GM12878 (cell line): ENCODE measurements at regions not wholly inside any gene's neighbourhood (a gene's known extent, or its start where the extent isn't known, plus 50 kb on each side); places are given as distances from the start of the nearest gene placed in this dataset.

Source experiments
- ATAC-seq: fragments of 200-7000 bp; cut with Tn5 transposase; 3 replicates; pipeline ENCODE4 v1.9.1; 2020; ENCODE audit warnings: mild to moderate bottlenecking, moderate library complexity
- BruUV-seq: library from RNA; stranded (reverse); fragments of 400-500 nt; replicated peaks from 2 replicates; lab custom pipeline; 2021; lab: Mats Ljungman, UMichigan
- CTCF ChIA-PET: fragments of 300-600 bp; sonication (Branson Sonifier 250); formaldehyde crosslinking; extraction: SDS; loops from one replicate; lab custom pipeline; 2021; ENCODE audit warnings: inconsistent platforms; lab: Yijun Ruan, JAX
- POLR2A ChIA-PET: fragments of 350-600 bp; formaldehyde crosslinking; extraction: SDS; loops from one replicate; lab custom pipeline; 2021; ENCODE audit warnings: inconsistent platforms; lab: Charles Lee
- RAD21 ChIA-PET: fragments of 300-600 bp; sonication (Branson Sonifier 250); formaldehyde crosslinking; loops from one replicate; lab custom pipeline; 2023; ENCODE audit warnings: antibody characterized with exemption; ENCODE audit not compliant: unreplicated experiment; lab: Charles Lee
- SMC1A ChIA-PET: fragments of 300-600 bp; sonication (Branson Sonifier 250); formaldehyde crosslinking; loops from one replicate; lab custom pipeline; 2023; ENCODE audit not compliant: unreplicated experiment, uncharacterized antibody; lab: Charles Lee
- DNase-seq: peaks from one replicate; pipeline ENCODE4 v3.0.0-alpha.2; 2011; ENCODE audit warnings: low read depth, low spot score
- FAIRE-seq: peaks from 3 replicates; lab custom pipeline; 2011; peaks lifted over from hg19 to GRCh38; lab: Jason Lieb, UNC
- H2AFZ ChIP-seq: 2 replicates; pipeline ENCODE4 v1.6.0; 2011; ENCODE audit warnings: low read depth, low read length, control low read depth; ENCODE audit not compliant: control insufficient read depth
- H3K27ac ChIP-seq: 2 replicates; pipeline ENCODE4 v1.5.1; 2011; ENCODE audit warnings: control low read depth; ENCODE audit not compliant: control insufficient read depth, insufficient read depth
- H3K27me3 ChIP-seq, 2 experiments: replicated peaks in 1 of 2; 2 replicates each; pipeline versions ENCODE4 v1.6.0 to v1.6.1; 2011; ENCODE audit warnings: low read length in 1 of 2; ENCODE audit not compliant: control insufficient read depth in 2 of 2, insufficient read depth in 2 of 2
- H3K36me3 ChIP-seq, 2 experiments: 2 replicates each; pipeline ENCODE4 v1.5.1; 2011; ENCODE audit warnings: low read length in 1 of 2; ENCODE audit not compliant: control insufficient read depth in 2 of 2, insufficient read depth in 2 of 2
- H3K4me1 ChIP-seq: 2 replicates; pipeline ENCODE4 v1.6.1; 2011; ENCODE audit warnings: mild to moderate bottlenecking, low read length, moderate library complexity, mixed read lengths; ENCODE audit not compliant: control insufficient read depth, insufficient read depth
- H3K4me2 ChIP-seq: 2 replicates; pipeline ENCODE4 v1.6.0; 2011; ENCODE audit warnings: control low read depth; ENCODE audit not compliant: control insufficient read depth, insufficient read depth
- H3K4me3 ChIP-seq: fragments of 200-600 bp; sonication (generic); 2 replicates; pipeline ENCODE4 v1.5.1; 2016
- H3K79me2 ChIP-seq: 2 replicates; pipeline ENCODE4 v1.6.0; 2011; ENCODE audit warnings: low read length; ENCODE audit not compliant: control insufficient read depth, insufficient read depth
- H3K9ac ChIP-seq: 2 replicates; pipeline ENCODE4 v1.8.0; 2011; ENCODE audit warnings: low read length, control low read depth, mixed read lengths; ENCODE audit not compliant: control insufficient read depth, insufficient read depth
- H3K9me3 ChIP-seq: replicated peaks from 3 replicates; pipeline ENCODE4 v1.5.1; 2011; ENCODE audit warnings: mild to moderate bottlenecking, low read length; ENCODE audit not compliant: control insufficient read depth, insufficient read depth
- H4K20me1 ChIP-seq: 2 replicates; pipeline ENCODE4 v1.6.0; 2011; ENCODE audit not compliant: control insufficient read depth, insufficient read depth
- CBX3 ChIP-seq: fragments of 200-600 bp; sonication (generic); IDR thresholded peaks from 2 replicates; pipeline ENCODE4 v1.6.1; 2016; ENCODE audit warnings: low read depth, borderline replicate concordance
- CBX5 ChIP-seq: sonication (generic); IDR thresholded peaks from 2 replicates; pipeline ENCODE4 v1.6.1; 2016; ENCODE audit warnings: low read depth, moderate library complexity, mild to moderate bottlenecking, inconsistent platforms
- HDGF ChIP-seq: fragments of 450-650 bp; IDR thresholded peaks from 2 replicates; pipeline ENCODE4 v1.6.1; 2016; ENCODE audit warnings: antibody characterized with exemption
- IRF4 ChIP-seq: IDR thresholded peaks from 2 replicates; pipeline ENCODE4 v1.6.1; 2011; ENCODE audit warnings: low read depth, low read length
- KDM1A ChIP-seq: fragments of 200-600 bp; sonication (generic); IDR thresholded peaks from 2 replicates; pipeline ENCODE4 v1.6.1; 2016; ENCODE audit warnings: borderline replicate concordance
- POLR2AphosphoS2 ChIP-seq: IDR thresholded peaks from 2 replicates; pipeline ENCODE4 v1.6.1; 2011; ENCODE audit warnings: low read depth, mild to moderate bottlenecking, low read length, improper control_type of control experiment, moderate library complexity
- RFX5 ChIP-seq: IDR thresholded peaks from 2 replicates; pipeline ENCODE4 v1.6.1; 2011; ENCODE audit warnings: low read depth, low read length, improper control_type of control experiment
- SRF ChIP-seq, 2 experiments: IDR thresholded peaks; 2 replicates each; pipeline ENCODE4 v1.6.1; 2011; ENCODE audit warnings: low read depth in 2 of 2, low read length in 2 of 2, mild to moderate bottlenecking in 1 of 2, moderate library complexity in 1 of 2
- SUZ12 ChIP-seq: fragments of 200-600 bp; sonication (generic); IDR thresholded peaks from one replicate; pipeline ENCODE4 v1.6.1; 2018; ENCODE audit warnings: antibody characterized with exemption, mild to moderate bottlenecking; ENCODE audit not compliant: unreplicated experiment
- TCF7 ChIP-seq: IDR thresholded peaks from 2 replicates; pipeline ENCODE4 v1.6.1; 2014; ENCODE audit warnings: antibody characterized with exemption, borderline replicate concordance
- YY1 ChIP-seq: IDR thresholded peaks from 2 replicates; pipeline ENCODE4 v1.6.1; 2011; ENCODE audit warnings: low read depth, mild to moderate bottlenecking, low read length
- ZNF217 ChIP-seq: fragments of 450-650 bp; IDR thresholded peaks from 2 replicates; pipeline ENCODE4 v1.6.1; 2017; ENCODE audit warnings: antibody characterized with exemption, mild to moderate bottlenecking
- ZNF24 ChIP-seq: fragments of 450-650 bp; IDR thresholded peaks from 2 replicates; pipeline ENCODE4 v1.6.1; 2017; ENCODE audit warnings: antibody characterized with exemption, mild to moderate bottlenecking
- ZNF622 ChIP-seq: fragments of 450-650 bp; IDR thresholded peaks from 2 replicates; pipeline ENCODE4 v1.6.1; 2017; ENCODE audit warnings: mild to moderate bottlenecking, inconsistent platforms
- WGBS: methylation state at CpG from one replicate; pipeline ENCODE4 v1.1.6; 2016; ENCODE audit warnings: low lambda C conversion rate; ENCODE audit not compliant: insufficient replicate concordance, insufficient coverage; ENCODE audit errors: missing lambda C conversion rate; 5-methylcytosine and 5-hydroxymethylcytosine counted together
- in situ Hi-C: fragments of 300-500 bp; cut with MboI; formaldehyde crosslinking; loops from 9 replicates; pipeline ENCODE4 v1.14.3; 2018; ENCODE audit warnings: mixed read lengths
- intact Hi-C: fragments of 100-400 bp; cut with micrococcal nuclease; formaldehyde crosslinking; loops from one replicate; pipeline ENCODE4 v1.14.2; 2022; ENCODE audit not compliant: unreplicated experiment
- TF ChIP-seq, protein P1 (sequence below): fragments of 450-650 bp; IDR thresholded peaks from 2 replicates; pipeline ENCODE4 v1.6.1; 2017; ENCODE audit warnings: antibody characterized with exemption, mild to moderate bottlenecking, moderate library complexity
- TF ChIP-seq, protein P2 (sequence below): fragments of 150-350 bp; IDR thresholded peaks from 2 replicates; pipeline ENCODE4 v1.6.1; 2016; ENCODE audit warnings: low read depth, low read length
- TF ChIP-seq, protein P3 (sequence below): fragments of 450-650 bp; formaldehyde crosslinking; IDR thresholded peaks from 2 replicates; pipeline ENCODE4 v1.4.0; 2020; ENCODE audit warnings: mild to moderate bottlenecking, moderate library complexity

DNA sequence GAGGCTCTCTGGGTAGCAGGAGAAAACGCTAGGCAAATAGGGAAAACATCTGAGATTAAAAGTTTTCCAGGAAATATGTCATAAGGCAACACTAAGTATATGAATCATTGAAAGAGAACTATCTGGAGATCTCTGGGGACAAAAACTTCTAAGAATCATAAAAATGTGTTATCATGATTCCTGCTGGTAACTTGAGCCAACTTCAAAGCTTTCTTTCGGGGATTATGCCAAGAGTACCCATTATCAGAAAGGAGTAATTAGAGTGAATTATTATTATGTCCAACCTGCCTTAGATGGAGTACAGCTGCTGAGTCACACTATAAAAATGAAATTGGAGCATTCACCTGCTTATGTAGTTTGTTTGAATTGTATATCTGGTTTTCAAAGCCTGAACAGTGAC, 488.5 kb upstream of the SOX9 start:
- in situ Hi-C loops: no loop called here
- BruUV-seq: no TSS peak
- WGBS: 0% methylated on average over 2 of the region's 2 CpGs
- no peak for TF ChIP-seq TCF7
- TF ChIP-seq, protein P1, sequence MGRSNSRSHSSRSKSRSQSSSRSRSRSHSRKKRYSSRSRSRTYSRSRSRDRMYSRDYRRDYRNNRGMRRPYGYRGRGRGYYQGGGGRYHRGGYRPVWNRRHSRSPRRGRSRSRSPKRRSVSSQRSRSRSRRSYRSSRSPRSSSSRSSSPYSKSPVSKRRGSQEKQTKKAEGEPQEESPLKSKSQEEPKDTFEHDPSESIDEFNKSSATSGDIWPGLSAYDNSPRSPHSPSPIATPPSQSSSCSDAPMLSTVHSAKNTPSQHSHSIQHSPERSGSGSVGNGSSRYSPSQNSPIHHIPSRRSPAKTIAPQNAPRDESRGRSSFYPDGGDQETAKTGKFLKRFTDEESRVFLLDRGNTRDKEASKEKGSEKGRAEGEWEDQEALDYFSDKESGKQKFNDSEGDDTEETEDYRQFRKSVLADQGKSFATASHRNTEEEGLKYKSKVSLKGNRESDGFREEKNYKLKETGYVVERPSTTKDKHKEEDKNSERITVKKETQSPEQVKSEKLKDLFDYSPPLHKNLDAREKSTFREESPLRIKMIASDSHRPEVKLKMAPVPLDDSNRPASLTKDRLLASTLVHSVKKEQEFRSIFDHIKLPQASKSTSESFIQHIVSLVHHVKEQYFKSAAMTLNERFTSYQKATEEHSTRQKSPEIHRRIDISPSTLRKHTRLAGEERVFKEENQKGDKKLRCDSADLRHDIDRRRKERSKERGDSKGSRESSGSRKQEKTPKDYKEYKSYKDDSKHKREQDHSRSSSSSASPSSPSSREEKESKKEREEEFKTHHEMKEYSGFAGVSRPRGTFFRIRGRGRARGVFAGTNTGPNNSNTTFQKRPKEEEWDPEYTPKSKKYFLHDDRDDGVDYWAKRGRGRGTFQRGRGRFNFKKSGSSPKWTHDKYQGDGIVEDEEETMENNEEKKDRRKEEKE: no peak
- no peak for TF ChIP-seq HDGF
- TF ChIP-seq IRF4: no peak
- no peak for TF ChIP-seq CBX3
- TF ChIP-seq KDM1A: no peak
- no peak for TF ChIP-seq ZNF24
- TF ChIP-seq SRF (IDR thresholded peaks at IDR 0.05; ENCODE audit: low read depth in 2 of 2, low read length in 2 of 2): no peak
- TF ChIP-seq, protein P2, sequence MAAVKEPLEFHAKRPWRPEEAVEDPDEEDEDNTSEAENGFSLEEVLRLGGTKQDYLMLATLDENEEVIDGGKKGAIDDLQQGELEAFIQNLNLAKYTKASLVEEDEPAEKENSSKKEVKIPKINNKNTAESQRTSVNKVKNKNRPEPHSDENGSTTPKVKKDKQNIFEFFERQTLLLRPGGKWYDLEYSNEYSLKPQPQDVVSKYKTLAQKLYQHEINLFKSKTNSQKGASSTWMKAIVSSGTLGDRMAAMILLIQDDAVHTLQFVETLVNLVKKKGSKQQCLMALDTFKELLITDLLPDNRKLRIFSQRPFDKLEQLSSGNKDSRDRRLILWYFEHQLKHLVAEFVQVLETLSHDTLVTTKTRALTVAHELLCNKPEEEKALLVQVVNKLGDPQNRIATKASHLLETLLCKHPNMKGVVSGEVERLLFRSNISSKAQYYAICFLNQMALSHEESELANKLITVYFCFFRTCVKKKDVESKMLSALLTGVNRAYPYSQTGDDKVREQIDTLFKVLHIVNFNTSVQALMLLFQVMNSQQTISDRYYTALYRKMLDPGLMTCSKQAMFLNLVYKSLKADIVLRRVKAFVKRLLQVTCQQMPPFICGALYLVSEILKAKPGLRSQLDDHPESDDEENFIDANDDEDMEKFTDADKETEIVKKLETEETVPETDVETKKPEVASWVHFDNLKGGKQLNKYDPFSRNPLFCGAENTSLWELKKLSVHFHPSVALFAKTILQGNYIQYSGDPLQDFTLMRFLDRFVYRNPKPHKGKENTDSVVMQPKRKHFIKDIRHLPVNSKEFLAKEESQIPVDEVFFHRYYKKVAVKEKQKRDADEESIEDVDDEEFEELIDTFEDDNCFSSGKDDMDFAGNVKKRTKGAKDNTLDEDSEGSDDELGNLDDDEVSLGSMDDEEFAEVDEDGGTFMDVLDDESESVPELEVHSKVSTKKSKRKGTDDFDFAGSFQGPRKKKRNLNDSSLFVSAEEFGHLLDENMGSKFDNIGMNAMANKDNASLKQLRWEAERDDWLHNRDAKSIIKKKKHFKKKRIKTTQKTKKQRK: no peak
- no peak for TF ChIP-seq SUZ12
- TF ChIP-seq POLR2AphosphoS2: no peak
- TF ChIP-seq ZNF622: no peak
- TF ChIP-seq CBX5: no peak
- TF ChIP-seq RFX5: no peak
- no peak for TF ChIP-seq YY1
- TF ChIP-seq ZNF217: no peak
- TF ChIP-seq, protein P3, sequence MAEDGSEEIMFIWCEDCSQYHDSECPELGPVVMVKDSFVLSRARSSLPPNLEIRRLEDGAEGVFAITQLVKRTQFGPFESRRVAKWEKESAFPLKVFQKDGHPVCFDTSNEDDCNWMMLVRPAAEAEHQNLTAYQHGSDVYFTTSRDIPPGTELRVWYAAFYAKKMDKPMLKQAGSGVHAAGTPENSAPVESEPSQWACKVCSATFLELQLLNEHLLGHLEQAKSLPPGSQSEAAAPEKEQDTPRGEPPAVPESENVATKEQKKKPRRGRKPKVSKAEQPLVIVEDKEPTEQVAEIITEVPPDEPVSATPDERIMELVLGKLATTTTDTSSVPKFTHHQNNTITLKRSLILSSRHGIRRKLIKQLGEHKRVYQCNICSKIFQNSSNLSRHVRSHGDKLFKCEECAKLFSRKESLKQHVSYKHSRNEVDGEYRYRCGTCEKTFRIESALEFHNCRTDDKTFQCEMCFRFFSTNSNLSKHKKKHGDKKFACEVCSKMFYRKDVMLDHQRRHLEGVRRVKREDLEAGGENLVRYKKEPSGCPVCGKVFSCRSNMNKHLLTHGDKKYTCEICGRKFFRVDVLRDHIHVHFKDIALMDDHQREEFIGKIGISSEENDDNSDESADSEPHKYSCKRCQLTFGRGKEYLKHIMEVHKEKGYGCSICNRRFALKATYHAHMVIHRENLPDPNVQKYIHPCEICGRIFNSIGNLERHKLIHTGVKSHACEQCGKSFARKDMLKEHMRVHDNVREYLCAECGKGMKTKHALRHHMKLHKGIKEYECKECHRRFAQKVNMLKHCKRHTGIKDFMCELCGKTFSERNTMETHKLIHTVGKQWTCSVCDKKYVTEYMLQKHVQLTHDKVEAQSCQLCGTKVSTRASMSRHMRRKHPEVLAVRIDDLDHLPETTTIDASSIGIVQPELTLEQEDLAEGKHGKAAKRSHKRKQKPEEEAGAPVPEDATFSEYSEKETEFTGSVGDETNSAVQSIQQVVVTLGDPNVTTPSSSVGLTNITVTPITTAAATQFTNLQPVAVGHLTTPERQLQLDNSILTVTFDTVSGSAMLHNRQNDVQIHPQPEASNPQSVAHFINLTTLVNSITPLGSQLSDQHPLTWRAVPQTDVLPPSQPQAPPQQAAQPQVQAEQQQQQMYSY: no peak

More for the DNA sequence above, 488.5 kb upstream of the SOX9 start:
- Histone ChIP-seq H3K9me3 (no peaks in the 10 kb centered on the region; the same call in 1 of the 3 replicates), H3K27ac (no peak overlapping the region), H3K4me3 (no peak overlapping the region), H3K9ac (no peak overlapping the region), H3K4me1 (no peaks in the 10 kb centered on the region), H2AFZ (no peak overlapping the region), H3K27me3 (no peaks in the 10 kb centered on the region), H3K36me3 (no peaks in the 10 kb centered on the region), H3K4me2 (no peak overlapping the region), H3K79me2 (no peaks in the 10 kb centered on the region), H4K20me1 (no peaks in the 10 kb centered on the region)
- ATAC-seq (no peak), DNase-seq (no peak), FAIRE-seq (no peak)
- ChIA-PET CTCF (no interaction called here), RAD21 (no interaction called here), POLR2A (no interaction called here), SMC1A (no interaction called here)
- intact Hi-C loops: no loop called here
